Choroid plexus epithelial cell (primary cell): ENCODE measurements at regions not wholly inside any gene's neighbourhood (a gene's known extent, or its start where the extent isn't known, plus 50 kb on each side); places are given as distances from the start of the nearest gene placed in this dataset.
"Not testable (repeated sequence)": the region's sequence is repeated elsewhere in the genome, so short reads cannot be mapped to it uniquely, and the experiment has no call there.

Source experiments
- DNase-seq: peaks from one replicate; pipeline ENCODE4 v3.0.0-alpha.2; 2010; ENCODE audit warnings: low read depth
- H3K4me3 ChIP-seq: 2 replicates; pipeline ENCODE4 v1.5.1; 2011; ENCODE audit warnings: low read depth, mild to moderate bottlenecking, control low read depth, low read length, moderate library complexity
- TF ChIP-seq, protein P1 (sequence below): conservative IDR thresholded peaks from 2 replicates; pipeline ENCODE4 v1.5.1; 2011; ENCODE audit warnings: low read depth, mild to moderate bottlenecking, control low read depth, inconsistent platforms, low read length, moderate library complexity

DNA sequence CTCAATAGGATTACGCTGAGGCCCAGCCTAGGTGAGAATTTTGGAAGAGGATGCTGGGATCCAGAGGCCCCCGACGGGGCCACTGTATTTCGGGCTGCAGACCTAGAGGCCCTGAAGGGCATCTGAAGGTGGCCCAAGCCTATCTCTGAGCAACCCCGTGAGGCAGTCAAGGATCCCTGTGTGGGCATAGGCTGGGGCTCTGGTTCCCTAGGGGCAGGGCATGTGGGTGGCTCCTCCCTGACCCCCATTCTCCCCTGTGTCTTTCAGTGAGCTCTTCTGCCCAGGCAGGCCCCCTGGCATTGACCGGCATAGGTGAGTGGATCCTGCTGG, 216.0 kb downstream of the SNRPN start:
- TF ChIP-seq, protein P1, sequence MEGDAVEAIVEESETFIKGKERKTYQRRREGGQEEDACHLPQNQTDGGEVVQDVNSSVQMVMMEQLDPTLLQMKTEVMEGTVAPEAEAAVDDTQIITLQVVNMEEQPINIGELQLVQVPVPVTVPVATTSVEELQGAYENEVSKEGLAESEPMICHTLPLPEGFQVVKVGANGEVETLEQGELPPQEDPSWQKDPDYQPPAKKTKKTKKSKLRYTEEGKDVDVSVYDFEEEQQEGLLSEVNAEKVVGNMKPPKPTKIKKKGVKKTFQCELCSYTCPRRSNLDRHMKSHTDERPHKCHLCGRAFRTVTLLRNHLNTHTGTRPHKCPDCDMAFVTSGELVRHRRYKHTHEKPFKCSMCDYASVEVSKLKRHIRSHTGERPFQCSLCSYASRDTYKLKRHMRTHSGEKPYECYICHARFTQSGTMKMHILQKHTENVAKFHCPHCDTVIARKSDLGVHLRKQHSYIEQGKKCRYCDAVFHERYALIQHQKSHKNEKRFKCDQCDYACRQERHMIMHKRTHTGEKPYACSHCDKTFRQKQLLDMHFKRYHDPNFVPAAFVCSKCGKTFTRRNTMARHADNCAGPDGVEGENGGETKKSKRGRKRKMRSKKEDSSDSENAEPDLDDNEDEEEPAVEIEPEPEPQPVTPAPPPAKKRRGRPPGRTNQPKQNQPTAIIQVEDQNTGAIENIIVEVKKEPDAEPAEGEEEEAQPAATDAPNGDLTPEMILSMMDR: no peak
- no peak for DNase-seq
- no peak overlapping the region for H3K4me3 ChIP-seq

DNA sequence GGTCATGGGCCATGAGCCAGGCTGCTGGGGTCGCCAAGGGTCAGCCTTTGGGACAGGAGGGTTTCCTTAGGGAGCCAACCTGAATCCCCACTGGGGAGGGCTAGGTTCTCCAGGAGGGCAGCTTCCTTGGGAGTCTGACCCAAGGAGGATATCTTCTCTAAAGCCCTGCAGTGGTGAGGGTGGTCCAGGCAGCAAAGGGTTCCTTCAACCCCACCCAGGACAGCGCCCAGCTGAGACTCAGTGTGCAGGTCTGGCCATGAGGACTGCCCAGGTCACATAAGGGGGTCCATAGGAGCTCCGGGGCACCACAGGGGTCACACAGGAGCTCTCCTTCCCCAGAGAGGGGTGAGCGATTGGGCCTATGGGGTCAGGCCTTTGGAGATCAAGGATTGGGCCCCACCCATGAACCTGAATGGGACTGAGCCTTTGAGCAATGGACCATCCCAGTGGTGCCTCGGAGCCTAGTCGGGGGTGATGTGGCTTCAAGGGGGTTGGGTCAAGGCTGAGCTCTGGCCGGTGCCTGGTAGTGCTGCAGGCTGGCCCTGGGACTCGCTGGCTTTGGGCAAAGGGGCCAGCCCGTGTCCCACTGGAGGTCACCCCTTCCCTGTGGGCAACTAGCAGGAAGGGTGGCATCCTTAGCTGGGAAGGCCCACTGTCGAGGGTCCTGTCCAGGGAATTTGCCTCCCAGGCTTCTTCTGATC, 216.5 kb downstream of the SNRPN start:
- no peak for DNase-seq
- H3K4me3 ChIP-seq: no peak overlapping the region
- TF ChIP-seq, protein P1: no peak

DNA sequence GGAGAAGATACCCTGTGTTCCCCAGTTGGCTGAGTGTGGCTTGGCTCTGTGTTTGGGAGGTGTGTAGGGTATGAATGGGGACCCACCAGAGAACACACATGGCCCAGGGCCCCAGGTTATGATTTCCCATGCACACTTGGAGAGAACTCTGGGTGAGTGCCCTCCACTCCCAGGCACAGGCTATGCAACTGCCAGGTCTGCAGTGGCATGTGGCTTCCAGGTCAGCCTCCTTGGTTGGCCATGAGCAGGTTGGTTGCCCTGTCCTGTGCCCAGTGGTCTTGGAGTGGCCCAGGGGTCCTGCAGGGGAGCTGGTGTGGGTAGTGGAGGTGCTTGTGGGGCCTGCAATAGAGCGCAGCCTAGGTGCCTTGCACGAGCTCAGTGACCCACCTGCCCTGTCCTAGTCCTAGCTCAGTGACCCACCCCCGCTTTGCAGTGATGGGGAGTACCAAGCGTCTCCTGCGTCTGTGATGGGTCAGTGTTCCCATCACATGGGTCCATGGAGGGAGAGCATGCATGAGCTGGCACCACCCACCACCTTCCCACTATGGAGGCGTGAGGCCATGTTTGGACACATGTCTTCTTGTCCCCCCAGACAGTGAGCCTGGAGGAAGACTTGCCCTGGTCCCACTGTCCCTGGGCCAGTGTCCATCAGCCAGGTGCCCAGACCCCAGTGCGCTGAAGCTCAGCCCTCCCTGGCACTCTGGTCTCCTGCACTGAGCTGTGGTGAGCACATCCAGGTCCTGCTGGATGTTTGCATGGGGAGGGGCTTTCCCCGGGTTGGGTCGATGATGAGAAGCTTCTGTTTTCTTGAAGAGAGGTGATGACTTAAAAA, 217.3 kb downstream of the SNRPN start:
- no peak overlapping the region for H3K4me3 ChIP-seq
- no peak for DNase-seq
- TF ChIP-seq, protein P1: no peak

DNA sequence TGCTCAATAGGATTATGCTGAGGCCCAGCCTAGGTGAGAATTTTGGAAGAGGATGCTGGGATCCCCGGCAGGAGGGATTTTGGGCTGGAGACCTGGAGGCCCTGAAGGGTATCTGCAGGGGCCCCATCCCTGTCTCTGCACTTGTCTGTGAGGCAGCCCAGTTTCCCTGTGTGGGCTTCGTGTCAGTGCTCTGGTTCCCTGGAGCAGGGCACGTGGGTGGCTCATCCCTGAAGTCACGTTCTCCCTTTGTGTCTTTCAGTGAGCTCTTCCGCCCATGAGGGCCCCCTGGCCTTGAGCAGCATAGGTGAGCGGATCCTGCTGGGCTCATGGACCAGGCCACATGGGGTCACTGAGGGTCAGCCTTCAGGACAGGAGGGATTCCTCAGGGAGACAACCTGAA, 217.9 kb downstream of the SNRPN start:
- DNase-seq: no peak
- no peak overlapping the region for H3K4me3 ChIP-seq
- TF ChIP-seq, protein P1: no peak

DNA sequence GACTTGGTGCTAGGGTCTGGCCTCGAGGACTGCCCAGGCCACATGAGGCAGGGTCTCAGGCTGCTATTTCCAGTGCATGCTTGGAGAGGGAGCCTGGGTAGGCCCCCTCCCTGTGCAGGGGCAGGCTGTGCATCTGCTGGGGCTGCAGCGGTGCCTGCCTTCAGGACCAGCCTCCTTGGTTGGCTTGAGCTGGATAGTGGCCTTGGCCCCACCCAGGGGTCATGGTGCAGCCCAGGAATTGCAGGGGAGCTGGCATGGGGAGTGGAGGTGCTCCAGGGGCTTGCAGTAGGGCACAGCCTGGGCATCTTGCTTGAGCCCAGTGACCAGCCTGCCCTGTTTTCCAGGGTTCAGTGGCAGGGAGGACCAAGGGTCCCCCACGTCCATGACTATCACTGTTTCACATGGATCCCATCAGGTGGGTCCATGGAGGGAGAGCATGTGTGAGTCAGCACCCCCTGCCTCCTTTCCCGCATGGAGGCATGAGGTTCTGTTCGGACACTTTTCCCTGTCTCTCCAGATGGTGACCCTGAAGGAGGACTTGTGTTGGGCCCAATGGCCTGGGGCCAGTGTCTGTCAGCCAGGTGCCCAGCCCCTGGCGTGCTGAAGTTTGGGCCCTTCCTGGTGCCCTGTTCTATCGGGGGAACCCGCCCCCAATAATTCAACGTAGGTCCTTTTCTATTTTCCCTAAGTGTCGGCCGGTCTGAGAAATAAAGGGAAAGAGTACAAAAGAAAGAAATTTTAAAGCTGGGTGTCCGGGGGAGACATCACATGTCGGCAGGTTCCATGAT, 218.6 kb downstream of the SNRPN start:
- DNase-seq: no peak
- TF ChIP-seq, protein P1: no peak
- H3K4me3 ChIP-seq: no peak overlapping the region

DNA sequence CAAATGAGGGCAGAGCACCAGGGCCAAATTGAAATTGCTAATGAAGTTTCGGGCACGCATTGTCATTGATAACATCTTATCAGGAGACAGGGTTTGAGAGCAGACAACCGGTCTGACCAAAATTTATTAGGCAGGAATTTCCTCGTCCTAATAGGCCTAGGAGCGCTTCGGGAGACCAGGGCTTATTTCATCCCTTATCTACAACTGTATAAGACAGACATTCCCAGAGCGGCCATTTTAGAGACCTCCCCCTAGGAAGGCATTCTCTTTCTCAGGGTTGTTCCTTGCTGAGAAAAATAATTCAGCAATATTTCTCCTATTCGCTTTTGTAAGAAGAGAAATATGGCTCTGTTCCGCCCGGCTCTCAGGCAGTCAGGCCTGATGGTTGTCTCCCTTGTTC, 219.4 kb downstream of the SNRPN start:
- not testable (repeated sequence) for H3K4me3 ChIP-seq, DNase-seq

DNA sequence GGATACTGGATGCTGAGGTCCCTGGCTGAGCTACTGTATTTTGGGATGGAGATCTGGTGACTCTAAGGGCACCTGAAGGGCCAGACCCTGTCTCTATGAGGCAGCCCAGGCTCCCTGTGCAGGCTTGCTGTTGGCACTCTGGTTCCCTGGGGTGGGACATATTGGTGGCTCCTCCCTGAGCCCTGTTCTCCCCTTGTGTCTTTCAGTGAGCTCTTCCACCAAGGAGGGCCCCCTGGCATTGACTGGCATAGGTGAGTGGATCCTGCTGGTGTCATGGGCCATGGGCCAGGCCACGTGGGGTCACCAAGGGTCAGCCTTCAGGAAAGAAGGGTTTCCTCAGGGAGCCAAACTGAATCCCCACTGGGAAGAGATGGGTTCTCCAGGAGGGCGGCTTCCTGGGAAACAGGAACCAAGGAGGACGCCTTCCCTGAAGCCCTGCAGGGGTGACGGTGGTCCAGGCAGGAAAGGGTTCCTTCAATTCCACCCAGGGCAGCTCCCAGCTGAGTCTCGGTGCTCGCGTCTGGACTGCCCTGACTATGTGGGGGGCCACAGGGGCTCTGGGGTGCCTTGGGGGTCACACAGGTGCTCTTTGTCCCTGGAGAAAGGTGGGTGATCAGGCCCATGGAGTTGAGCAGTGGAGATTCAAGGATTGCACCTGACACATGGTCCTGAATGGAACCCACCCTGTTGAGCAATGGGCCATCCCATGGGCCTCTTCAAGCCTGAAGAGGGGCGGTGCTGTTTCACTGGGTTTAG, 220.4 kb downstream of the SNRPN start:
- no peak for DNase-seq

More for the DNA sequence above, 220.4 kb downstream of the SNRPN start:
- TF ChIP-seq, protein P1: no peak
- no peak overlapping the region for H3K4me3 ChIP-seq
